Epithelial cell of esophagus (primary cell): ENCODE measurements at regions not wholly inside any gene's neighbourhood (a gene's known extent, or its start where the extent isn't known, plus 50 kb on each side); places are given as distances from the start of the nearest gene placed in this dataset.

Source experiments
- DNase-seq: peaks from one replicate; pipeline ENCODE4 v3.0.0; 2010; ENCODE audit warnings: low read depth
- H3K4me3 ChIP-seq: 2 replicates; pipeline ENCODE4 v1.5.1; 2011; ENCODE audit warnings: mild to moderate bottlenecking, low read length, control low read depth
- CTCF ChIP-seq: IDR thresholded peaks from 2 replicates; pipeline ENCODE4 v1.5.1; 2011; ENCODE audit warnings: low read depth, mild to moderate bottlenecking, low read length, control low read depth, inconsistent platforms; ENCODE audit not compliant: insufficient read depth; ENCODE audit errors: missing control alignments

DNA sequence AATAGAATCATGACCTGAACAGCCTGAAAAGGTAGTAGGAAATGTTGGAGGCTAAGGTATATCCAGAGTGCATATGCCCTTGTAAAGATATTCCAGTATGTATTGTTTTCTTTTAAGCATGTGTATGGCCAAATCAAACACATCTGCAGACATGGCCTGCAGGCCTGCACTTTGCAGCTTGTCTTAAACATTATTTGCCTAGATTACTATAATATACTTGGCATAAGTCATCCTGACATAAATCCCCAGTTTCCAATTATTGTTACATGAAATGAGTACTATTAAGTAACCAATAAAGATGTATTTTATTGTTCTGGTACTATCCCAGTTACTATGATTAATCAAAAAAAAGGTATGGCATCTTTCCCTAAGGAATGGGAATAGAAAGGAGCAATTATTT lies 169.1 kb upstream of the PTBP2 start:
- no peak overlapping the region for H3K4me3 ChIP-seq
- no peak for TF ChIP-seq CTCF
- DNase-seq, result no peak

DNA sequence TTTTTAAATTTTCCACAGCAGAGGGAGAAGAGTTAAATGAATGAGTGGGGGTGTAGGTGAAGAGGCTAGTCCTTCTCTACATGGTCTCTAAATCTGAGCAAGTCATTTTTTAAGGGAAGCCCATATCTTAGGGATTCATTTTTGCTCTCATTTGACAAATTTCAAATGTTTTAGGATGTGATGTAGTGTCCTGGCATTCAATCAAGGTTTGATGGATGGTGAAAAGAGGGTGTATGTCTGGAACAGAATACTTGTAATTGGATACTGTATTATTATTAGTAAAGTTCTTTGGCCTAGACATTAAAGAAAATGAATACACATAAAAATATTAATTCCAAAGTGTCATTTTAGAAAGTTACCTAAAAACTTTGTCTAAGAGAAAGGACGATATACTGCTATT lies 167.8 kb upstream of the PTBP2 start:
- TF ChIP-seq CTCF, result no peak
- no peak for DNase-seq
- no peak overlapping the region for H3K4me3 ChIP-seq

DNA sequence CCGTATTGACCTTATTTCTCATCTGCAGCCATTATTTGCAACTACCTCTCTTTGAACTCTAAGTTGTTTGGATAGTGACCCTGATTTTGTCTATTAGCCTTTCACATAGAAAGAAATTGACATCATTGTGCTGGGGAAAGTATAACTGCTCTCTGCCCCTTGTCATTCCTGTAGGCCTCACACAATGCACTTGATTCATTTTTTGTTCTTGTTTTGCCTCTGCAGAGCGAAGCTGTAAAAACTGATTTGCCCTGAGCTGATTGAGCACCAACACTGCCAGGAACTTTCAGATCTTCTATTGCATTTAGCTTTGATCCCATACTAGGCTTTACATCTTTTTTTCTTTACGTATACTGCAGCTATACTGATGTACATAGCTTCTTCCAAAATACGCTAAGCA lies 167.2 kb upstream of the PTBP2 start:
- no peak for DNase-seq
- TF ChIP-seq CTCF, result no peak
- H3K4me3 ChIP-seq, result no peak overlapping the region

DNA sequence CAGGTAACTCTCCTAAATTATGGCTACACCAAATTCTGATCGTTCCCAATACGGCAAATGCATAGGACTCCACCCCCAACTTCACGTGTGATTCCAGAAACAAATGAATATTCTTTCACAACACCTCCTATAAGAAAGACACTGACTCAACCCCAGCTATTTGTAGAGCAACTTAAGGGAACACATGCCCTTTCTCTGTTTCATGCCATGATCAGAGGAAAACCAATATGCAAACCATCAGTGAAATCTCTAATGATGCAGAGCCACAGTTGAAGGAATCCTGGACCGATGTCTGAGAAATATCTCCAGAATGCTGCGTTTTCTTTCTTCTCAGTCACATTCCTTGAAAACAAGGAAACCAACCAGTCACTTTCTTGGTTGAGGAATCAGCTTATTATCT lies 164.2 kb upstream of the PTBP2 start:
- no peak for TF ChIP-seq CTCF
- DNase-seq, result peak; percentile 37
- H3K4me3 ChIP-seq, result no peak overlapping the region

- DNase-seq, result no peak
- no peak for TF ChIP-seq CTCF
- H3K4me3 ChIP-seq, result no peak overlapping the region
These were observed 162.9 kb upstream of the PTBP2 start for GRCh38 chr1:96558635-96559034.

DNA sequence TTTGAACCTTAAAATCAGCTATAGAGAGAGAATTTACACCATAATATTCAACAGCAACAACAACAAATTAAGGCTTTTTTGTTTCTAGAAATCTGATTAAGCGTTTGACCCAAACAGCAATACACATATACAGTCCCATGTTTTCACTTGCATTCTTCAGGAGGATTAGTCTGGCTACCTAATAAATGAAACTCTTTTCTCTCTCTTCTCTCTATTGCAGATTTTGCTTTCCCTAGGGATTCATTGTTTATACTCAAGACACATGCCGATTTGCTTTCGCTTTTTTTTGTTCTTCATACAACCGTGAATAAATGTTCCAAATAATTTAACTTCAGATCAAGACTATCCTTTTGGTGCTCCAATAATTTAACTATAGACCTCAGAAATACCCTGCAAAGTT lies 162.4 kb upstream of the PTBP2 start:
- no peak for TF ChIP-seq CTCF
- no peak overlapping the region for H3K4me3 ChIP-seq
- no peak for DNase-seq

- DNase-seq, result peak; percentile 99
- TF ChIP-seq CTCF, result no peak
- H3K4me3 ChIP-seq, result no peak overlapping the region
These were observed 161.6 kb upstream of the PTBP2 start for GRCh38 chr1:96559707-96560596.
